ENCODE measurements at regions not wholly inside any gene's neighbourhood (a gene's known extent, or its start where the extent isn't known, plus 50 kb on each side); places are given as distances from the start of the nearest gene placed in this dataset.

- TF ChIP-seq CTCF (IDR thresholded peaks at IDR 0.05) (no peak), POLR2A (IDR thresholded peaks at IDR 0.05) (no peak)
Observed at GRCh38 chr7:113548561-113548960, 370.2 kb downstream of the PPP1R3A start.

Measured in thyroid gland (tissue), 4 donors.